GM18868 (cell line): ENCODE measurements at regions not wholly inside any gene's neighbourhood (a gene's known extent, or its start where the extent isn't known, plus 50 kb on each side); places are given as distances from the start of the nearest gene placed in this dataset.

Experiments
- ATAC-seq: cut with Tn5 transposase; IDR thresholded peaks from one replicate; pipeline ENCODE4 v1.9.1; 2021; ENCODE audit warnings: mild to moderate bottlenecking, moderate library complexity; ENCODE audit not compliant: unreplicated experiment

DNA sequence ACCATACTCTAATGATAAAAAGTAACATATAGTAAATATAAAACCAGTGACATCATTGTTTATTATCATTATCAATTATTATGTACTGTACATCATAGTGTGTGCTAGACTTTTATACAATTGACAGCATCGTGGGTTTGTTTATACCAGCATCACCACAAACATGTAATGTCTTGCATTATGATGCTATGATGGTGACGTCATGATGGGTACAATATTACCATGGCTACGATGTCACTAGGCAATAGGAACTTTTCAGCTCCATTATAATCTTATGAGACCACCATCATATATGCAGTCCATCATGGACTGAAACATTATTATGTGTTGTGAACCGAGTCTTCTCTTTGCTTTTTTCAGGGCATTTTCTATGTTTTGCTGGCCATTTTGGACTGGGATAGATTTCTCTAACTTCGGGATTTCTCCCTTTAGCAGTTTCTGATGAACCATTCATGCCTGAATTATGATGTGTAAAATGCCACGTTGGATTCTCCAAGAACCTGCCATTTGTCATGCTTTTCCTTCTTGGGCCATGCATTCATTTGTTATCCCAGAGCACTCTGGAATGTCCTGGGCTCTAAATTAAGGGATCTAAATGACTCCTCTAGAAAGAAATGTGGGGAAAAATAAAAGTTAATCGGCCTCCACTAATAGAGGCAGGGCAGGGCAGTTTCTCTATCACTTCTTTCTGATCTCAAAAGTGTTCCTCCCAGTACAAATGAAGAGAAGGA lies 325.6 kb upstream of the TNP1 start:
- ATAC-seq, result no peak

DNA sequence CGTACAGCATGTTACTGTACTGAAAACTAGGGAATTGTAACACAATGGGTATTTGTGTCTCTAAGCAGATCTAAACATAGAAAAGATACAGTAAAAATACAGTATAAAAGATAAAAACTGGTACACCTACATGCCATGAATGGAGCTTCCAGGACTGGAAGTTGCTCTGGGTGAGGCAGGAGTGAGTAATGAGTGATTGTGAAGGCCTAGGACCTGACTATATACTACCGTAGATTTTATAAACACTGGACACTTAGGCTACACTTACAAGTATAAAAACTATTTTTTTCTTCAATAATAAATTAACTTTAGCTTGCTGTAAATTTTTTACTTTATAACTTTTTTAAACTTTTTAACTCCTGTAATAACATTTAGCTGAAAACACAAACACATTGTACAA lies 324.4 kb upstream of the TNP1 start:
- ATAC-seq, result no peak

DNA sequence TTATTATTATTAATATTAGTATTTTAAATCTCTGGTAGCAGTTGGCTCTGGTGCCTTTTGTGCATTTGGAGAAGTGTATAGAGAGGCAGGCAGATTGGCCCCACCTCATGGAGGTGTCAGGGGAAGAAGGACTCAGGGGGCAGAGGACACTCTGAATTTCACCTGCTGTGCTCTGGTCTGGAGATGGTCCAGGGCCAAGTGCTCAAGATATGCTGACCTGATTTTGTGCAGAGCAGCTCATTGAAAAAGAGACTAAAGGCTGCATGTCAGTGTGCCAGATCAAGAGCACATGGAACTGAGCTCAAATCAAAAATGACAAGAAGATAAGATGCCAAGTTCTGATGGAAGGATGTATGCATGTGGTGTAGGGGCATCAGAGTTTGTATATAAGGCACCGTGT lies 323.6 kb upstream of the TNP1 start:
- no peak for ATAC-seq

DNA sequence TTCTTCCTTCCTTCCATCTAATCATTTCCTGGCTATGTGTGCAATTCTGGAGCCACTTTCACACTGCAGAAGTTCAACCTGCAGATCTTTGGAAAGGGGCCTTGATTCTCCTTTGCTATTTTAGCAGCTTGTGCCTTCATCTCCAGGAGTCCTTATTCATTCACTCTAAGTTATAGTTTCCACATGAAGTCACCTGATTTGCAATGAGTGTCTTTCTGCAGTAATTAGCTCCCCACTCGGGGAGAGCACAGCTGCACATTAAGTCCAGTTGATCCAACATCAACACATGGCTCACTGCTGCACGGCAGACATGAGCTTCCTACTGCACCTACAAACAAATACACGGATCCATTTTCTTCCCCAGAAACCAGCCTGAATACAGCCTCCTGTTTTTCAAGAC lies 323.1 kb upstream of the TNP1 start:
- ATAC-seq, result no peak

- ATAC-seq, result no peak
Observed at GRCh38 chr2:217181512-217181911, 321.6 kb upstream of the TNP1 start.

GRCh38 chr2:217179854-217180253 lies 320.0 kb upstream of the TNP1 start:
- no peak for ATAC-seq

- no peak for ATAC-seq
Observed at GRCh38 chr2:217178341-217178740, 318.5 kb upstream of the TNP1 start.

DNA sequence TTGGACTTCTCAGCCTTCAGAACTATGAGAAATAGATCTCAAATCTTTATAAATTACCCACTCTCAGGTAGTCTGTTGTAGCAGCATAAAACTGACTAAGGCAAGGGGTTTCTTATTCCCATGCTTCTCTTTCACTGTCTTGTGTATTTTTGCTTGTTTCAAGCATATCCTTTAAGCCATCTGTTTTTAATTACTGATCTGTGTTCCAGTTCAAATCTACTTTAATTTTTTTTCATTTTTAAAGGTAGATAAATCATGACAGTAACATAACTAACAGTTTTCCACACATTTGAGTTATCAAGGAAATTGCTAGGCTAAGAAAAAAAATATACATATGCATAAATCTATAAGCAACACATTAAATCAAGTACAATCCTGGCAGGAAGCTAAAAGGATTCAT lies 317.9 kb upstream of the TNP1 start:
- ATAC-seq, result no peak

GRCh38 chr2:217171874-217172273 lies 312.0 kb upstream of the TNP1 start:
- ATAC-seq, result no peak

GRCh38 chr2:217168496-217168895 lies 308.6 kb upstream of the TNP1 start:
- ATAC-seq, result no peak

- ATAC-seq, result no peak
Observed at GRCh38 chr2:217167531-217167930, 307.7 kb upstream of the TNP1 start.

DNA sequence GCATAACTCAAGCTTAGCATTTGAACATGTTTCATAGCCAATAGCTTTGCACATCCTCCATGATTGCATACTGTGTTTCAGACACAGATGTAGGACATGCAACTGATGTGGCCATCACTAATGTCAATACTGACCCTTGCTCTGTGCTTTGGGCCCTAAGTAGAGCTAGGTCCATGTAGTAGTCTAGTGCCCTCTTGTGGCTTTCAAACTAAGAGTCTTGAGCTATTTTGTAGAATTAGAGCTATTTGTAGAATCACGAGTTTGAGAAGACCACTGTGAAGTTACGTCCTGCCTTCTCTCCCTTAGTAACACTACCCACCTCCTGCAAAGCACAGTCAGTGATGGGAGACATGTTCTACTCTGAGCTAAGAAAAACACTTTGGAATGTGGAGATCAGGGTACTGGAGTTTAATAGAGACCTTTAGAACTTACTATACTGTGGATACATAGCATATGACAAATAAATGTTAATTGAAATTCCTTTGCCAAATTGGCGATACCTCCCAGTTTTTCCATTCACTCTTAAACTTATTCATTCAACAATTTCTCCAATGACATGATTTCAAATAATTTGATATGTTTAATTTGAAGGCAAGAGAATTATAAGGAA lies 306.5 kb upstream of the TNP1 start:
- no peak for ATAC-seq

- ATAC-seq, result no peak
Observed at GRCh38 chr2:217165547-217165946, 305.7 kb upstream of the TNP1 start.

GRCh38 chr2:217163987-217164386 lies 304.1 kb upstream of the TNP1 start:
- no peak for ATAC-seq

GRCh38 chr2:217162533-217162932 lies 302.7 kb upstream of the TNP1 start:
- no peak for ATAC-seq

DNA sequence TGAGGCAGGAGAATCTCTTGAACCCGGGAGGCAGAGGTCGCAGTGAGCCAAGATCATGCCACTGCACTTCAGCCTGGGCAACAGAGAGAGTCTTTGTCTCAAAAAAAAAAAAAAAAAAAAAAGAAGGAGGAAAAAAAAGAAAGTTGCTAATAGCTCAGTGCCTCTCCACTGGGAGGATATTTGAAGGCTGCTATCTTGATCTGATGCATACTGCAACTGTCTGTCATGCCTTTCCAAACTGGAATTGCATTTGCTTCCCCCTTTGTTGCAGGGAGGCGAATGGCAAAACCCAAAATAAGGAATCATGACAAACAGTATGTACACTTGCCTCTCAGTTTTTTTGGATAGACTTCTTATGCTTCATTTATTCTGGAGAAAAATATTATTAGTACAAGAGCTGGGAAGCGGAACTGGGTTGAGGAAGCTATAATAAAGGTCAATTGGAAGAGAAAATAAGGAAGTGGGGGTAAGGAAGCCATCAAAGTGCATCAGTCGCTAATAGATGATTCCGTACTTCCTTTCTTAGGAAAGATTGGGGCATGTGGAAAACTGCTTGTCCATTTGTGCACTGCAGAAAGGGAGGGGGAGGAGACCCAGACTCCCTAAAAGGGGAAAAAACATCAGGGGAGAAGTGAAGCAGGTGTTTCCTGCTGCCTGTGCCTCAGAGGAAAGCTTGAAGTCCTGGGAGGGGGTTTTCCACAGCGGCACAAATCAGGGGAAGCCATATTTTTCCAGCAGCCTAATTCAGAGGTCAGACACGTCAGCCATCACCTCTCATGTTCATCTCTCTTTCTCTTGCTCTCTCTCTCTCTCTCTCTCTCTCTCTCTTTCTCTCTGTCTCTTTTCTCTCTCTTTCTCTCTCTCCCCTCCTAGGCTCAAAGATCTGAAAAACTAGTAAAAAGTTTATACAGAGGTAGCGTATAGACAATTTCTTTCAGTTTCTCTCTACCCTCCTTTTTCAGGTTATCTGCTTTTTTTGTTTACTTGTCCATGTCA lies 301.4 kb upstream of the TNP1 start:
- ATAC-seq, result no peak

DNA sequence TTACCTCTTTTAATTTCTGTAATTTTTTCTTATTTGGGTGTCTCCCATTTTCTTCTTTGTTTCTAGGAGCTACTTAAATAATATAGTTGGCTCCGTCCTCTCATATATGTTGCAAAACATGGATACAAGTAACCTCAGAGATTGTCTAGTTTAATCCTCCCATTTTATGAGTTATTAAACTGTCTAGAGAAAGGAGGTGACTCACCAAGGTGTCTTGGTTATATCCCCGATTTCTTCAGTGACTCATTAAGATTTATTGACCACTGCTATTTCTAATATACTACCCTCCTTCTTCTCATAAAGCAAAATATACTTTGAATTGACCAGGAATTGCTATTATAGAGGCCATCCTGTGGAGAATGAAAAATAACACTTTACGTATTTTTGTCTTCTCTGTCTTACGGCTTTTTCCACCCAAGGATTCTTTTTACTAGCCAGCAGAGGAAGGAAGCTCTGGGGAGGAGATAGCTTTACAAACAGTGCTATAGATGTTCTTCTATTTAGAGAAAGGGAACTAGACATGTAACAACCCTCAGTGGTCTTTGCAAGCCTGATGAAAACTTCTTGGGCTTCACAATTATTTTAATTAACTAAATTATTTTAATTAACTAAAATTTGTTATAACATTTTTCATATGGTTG lies 300.4 kb upstream of the TNP1 start:
- ATAC-seq, result no peak

DNA sequence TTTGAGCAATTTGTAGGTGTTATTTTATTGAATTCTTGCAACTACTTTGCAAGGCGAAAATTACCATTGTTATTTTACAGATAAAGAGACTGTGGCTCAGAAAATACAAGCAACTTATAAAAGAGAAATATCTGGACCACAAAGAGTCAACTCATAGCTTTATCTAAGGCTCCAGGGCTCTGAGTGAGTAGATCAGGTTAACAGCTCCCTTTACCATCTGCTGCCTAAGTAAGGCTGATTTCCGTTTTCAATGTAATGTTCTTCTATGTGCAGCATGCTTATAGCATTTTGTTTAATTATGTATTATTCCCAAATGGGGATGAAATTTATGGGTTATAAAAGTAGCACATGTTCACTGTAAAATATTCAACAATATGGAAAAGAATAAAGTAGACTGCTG lies 299.1 kb upstream of the TNP1 start:
- no peak for ATAC-seq

DNA sequence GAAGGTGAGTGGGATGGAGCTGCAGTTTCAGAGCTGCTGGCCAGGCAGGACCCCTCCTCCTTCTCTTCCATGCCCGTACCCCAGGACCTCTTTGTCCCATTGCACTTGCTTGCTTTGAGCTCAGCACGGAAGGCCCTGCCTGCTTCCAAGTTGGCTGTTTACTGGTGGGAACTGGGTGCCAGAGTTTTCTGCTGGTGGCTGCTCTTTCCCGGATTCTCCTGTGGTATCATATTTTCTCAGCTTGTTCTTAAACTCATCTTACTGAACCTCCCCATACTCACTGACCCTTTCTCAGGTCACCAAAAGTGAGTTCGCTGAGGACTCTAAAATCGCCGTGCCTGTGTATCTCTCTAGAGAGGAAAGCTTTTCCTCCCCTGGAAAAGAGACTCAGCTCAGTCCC lies 297.7 kb upstream of the TNP1 start:
- no peak for ATAC-seq

- ATAC-seq, result no peak
Observed at GRCh38 chr2:217156801-217157200, 296.9 kb upstream of the TNP1 start.

DNA sequence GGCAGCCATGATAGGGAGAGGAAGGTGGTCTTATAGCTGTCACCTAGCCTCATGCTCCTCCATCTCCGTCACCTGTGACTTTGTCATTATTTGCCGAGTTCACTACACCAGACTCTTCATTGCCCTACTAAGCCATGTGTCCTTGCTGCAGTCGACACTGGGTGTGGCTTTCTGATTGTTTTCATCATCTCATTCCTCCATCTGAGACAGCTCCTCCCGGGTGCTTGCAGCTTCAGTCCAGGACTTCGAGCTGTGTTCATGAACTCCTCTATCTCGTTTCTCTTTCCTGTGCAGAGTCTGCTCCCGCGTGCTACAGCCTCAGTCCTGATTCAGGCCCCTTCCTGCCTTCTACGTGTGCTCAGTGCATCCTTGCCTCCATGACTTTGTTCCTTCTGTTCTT lies 295.1 kb upstream of the TNP1 start:
- no peak for ATAC-seq
